ENCODE measurements at regions not wholly inside any gene's neighbourhood (a gene's known extent, or its start where the extent isn't known, plus 50 kb on each side); places are given as distances from the start of the nearest gene placed in this dataset.
"Not testable (repeated sequence)": the region's sequence is repeated elsewhere in the genome, so short reads cannot be mapped to it uniquely, and the experiment has no call there.

DNA sequence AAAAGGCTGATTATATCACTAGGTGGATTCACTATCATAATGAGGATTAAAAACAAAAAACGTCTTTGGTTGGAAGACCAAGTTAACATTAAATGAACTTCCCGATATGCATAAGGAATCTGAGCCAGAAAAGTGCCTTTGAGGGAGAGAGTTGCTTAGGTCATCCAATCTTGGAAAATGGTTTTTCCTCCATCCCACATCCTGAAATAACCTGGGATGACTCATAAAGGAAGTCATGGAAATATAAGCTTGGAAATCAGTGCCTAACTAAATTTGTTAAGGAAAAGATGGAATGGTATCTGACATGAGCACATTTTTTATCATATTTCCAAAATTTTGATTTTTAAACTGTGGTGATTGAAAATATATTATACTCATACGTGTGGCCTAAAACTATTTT is 66.0 kb downstream of the KBTBD8 start:
- no peak for DNase-seq

- DNase-seq = no peak
Observed at GRCh38 chr3:67067251-67067650, 69.1 kb downstream of the KBTBD8 start.

GRCh38 chr3:67072640-67073039 is 74.5 kb downstream of the KBTBD8 start:
- not testable (repeated sequence) for DNase-seq

DNA sequence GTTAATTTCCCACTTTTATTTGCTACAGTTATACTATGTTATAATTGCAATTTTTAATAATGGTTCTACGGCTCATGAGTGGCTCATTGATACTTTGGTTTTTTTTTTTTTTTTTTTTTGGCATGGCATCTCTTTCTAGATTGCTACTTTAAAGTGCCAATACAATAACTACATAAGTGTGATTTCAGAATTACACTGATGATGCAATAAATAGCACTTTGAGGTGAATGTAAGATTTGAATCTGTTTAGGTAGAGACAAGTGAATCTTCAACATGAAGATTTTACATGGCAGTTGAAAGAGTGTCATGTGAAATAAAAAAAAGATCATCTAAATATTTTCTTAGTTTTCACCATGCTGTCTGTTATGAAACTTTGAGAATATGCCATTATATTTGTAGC is 75.7 kb downstream of the KBTBD8 start:
- no peak for DNase-seq

- no peak for DNase-seq
Observed at GRCh38 chr3:67075295-67075694, 77.2 kb downstream of the KBTBD8 start.

DNA sequence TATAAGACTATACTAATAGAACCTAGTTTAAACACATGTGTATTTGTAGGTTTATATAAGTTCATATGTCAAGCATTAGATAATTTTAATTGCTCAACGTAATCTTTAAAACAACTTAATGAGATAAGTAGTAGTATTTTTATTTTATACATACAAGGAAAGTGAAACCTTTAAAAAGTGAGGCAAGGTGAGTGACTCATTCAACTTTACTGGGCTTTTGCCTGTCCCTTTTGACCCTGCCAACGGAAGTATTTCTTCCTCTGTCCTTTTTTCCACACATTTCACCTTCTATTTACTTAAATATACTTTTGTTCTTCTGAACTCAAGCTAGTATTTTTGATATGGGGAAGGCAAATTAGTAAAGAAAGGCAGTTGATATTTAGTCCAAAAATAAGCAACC is 78.5 kb downstream of the KBTBD8 start:
- no peak for DNase-seq

- no peak for DNase-seq
Observed at GRCh38 chr3:67077656-67078055, 79.5 kb downstream of the KBTBD8 start.

DNA sequence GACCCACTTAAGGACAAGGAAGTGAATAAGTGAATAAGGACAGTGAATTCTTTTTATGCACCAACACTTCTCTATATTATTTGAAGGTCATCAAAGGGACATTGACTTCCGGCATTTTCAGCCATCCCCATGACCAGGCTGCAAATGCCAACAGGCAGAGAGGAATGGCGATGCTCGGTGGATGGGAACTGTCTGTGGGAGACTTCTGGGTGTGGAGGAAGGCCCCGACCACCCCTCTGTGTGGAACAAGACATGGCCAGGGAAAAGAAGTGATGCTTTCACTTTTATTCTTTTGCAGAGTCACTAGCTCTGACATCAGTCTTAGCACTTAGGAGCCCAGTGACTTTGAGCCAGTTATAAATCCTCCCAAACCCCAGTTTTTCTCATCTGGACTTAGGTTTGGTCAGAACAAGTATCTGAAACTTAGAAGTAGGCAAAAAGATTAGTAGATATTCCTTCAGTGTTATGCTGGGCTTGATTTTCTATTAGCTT is 84.5 kb downstream of the KBTBD8 start:
- no peak for DNase-seq

- DNase-seq = no peak
Observed at GRCh38 chr3:67083277-67083676, 85.2 kb downstream of the KBTBD8 start.

- DNase-seq = no peak
Observed at GRCh38 chr3:67087788-67088187, 89.7 kb downstream of the KBTBD8 start.

GRCh38 chr3:67090474-67090873 is 92.4 kb downstream of the KBTBD8 start:
- no peak for DNase-seq

- DNase-seq = no peak
Observed at GRCh38 chr3:67093305-67093704, 95.2 kb downstream of the KBTBD8 start.

DNA sequence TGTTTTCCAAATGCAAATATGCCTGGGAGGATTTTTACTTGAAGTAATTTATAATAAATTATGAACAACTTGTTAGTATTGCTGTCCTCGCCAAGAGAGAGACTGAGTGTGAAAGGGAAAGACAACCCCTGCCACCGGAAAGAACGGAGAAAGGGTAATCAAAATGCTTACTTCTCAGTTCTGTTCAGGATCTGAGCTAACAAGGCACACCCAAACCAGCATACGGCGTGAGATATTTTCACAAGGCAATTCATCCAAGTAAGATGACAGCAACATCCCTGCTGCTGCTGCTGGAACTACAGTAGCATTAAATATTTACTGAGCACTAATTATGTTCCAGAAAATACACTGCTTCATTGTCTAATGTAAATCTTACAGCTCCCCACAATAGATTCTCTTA is 96.1 kb downstream of the KBTBD8 start:
- no peak for DNase-seq

GRCh38 chr3:67094774-67095173 is 96.7 kb downstream of the KBTBD8 start:
- no peak for DNase-seq

DNA sequence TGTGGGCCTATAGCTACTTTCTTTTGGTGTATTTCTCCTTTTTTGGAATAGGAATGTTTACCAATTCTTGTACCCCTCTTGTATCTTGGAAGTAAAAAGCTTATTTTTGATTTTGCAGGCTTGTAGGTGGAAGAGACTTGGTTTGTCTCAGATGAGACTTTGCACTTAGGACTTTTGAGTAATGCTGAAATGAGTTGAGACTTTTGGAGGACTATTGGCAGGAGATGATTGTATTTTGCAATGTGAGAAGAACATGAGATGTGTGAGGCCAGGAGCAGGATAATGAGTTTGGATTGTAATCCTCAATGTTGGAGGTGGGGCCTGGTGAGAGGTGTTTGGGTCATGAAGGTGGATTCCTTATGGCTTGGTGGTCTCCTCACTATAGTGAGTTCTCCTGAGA is 106.3 kb downstream of the KBTBD8 start:
- DNase-seq = no peak

DNA sequence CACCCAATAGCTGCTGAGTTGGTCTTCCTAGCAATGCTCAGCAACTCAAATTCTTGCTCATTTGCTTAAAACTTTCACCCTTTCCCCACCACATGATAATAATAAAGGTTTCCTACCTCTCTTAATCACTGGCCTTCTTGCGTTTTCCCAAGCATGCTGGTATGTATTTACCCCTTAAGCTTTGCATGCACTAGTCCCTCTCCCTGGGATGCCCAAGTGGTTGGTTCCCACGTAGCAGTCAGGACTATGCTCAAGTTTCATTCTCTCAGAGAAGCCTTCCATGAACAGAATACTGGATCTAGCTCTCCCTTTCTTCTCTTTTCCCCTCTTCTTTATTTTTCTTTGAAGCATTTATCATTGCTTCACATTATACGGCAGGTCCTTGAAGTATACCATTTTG is 108.8 kb downstream of the KBTBD8 start:
- no peak for DNase-seq

- DNase-seq = no peak
Observed at GRCh38 chr3:67109651-67110204, 111.6 kb downstream of the KBTBD8 start.

DNA sequence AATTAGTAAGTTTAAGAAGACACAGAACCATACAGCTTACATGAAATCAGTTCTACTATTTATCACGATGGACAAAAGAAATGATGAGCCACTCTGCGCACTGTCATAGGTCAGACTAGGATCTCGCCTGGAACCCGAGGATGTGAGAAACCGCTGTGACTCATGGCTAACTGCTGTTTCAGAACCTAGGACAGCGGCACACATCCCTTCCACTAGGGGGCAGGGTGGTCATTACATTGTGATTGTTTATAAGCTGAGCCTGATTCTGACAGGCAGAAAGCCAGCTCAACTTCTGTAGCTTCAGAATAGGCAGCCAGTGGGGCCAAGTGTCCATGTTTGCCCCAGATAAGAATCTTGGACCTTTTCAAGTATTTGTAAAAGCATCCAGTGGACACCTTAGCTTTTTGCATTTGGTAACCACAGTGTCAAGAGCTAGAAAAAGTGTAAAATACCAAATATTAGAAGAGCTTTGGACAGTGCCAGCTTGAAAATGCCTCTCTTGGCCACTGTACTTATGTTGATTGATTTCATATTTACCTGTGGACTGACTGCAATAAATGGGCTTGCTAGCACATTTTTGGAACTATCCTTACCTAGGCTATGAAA is 115.8 kb downstream of the KBTBD8 start:
- DNase-seq = peak in 12 of 14 donors; percentile 0 to 61 (median 38)

- no peak for DNase-seq
Observed at GRCh38 chr3:67118122-67118521, 120.0 kb downstream of the KBTBD8 start.

- no peak for DNase-seq
Observed at GRCh38 chr3:67118635-67119034, 120.5 kb downstream of the KBTBD8 start.

- DNase-seq = no peak
Observed at GRCh38 chr3:67123914-67124313, 125.8 kb downstream of the KBTBD8 start.

DNA sequence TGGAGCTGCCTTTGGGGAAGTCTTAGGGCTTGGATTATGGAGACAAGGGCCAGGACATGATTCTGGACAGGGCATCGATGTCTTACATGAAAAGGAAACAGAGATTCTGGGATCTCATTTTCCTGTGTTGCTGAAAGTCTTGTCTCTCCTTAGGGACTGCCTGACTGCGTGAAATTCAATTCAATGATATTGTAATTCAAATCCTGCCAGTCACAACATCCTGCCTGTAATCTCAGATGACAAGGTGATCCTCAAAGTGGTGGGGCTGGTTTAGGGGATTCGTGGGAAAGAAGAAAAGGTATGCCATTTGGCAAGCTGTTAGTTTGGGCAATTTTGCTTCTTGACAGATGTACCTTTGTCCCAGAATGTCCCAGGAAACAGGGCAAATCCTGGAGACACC is 129.1 kb downstream of the KBTBD8 start:
- DNase-seq = no peak

- DNase-seq = no peak
Observed at GRCh38 chr3:67142432-67142831, 144.3 kb downstream of the KBTBD8 start.

DNA sequence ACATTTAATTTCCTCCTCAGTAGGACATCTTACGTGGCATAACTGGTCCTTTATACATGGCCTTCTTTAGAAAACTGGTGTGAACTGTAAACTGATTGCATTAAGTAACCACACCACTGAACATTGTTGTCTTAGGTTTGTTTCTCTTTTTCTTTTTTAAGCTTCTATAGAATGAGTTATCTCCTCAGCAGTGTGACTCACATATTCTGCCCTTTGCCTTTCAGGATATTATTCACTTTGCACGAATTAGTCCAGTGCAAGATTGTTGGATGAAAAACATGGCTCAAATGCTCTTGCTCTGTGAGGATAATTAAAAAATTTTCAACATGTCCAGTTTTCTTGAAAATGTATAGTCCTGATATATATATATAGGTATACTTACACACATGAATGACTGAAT is 147.6 kb downstream of the KBTBD8 start:
- DNase-seq = no peak

GRCh38 chr3:67154429-67154828 is 156.3 kb downstream of the KBTBD8 start:
- DNase-seq = no peak
